Naive thymus-derived CD4-positive, alpha-beta T cell (primary cell): ENCODE measurements at regions not wholly inside any gene's neighbourhood (a gene's known extent, or its start where the extent isn't known, plus 50 kb on each side); places are given as distances from the start of the nearest gene placed in this dataset.

ENCODE experiments used
- ATAC-seq: fragments of 150-1000 bp; cut with Tn5 transposase; 2 replicates; pipeline ENCODE4 v1.10.0; 2021; ENCODE audit warnings: mild to moderate bottlenecking, moderate library complexity
- CTCF ChIA-PET: fragments of 350-600 bp; sonication (Branson Sonifier 250); formaldehyde crosslinking; loops from one replicate; lab custom pipeline; 2021; ENCODE audit warnings: antibody characterized with exemption; lab: Charles Lee
- POLR2A ChIA-PET: fragments of 350-600 bp; sonication (Branson Sonifier 250); formaldehyde crosslinking; loops from one replicate; lab custom pipeline; 2021; ENCODE audit warnings: antibody characterized with exemption, inconsistent platforms; lab: Charles Lee
- DNase-seq, 9 donors: peaks; one replicate each; pipeline versions ENCODE4 v3.0.0 to v3.0.0-alpha.2; 2020 to 2022; ENCODE audit warnings: mixed read lengths in 1 of 9
- H3K27ac ChIP-seq: one replicate; pipeline ENCODE4 v1.7.0; 2013; ENCODE audit warnings: mild to moderate bottlenecking, low read depth, low read length, moderate library complexity
- H3K27me3 ChIP-seq, 2 donors: one replicate each; pipeline ENCODE4 v1.7.0; 2013; ENCODE audit warnings: low read length in 2 of 2, mild to moderate bottlenecking in 2 of 2, moderate library complexity in 2 of 2; ENCODE audit not compliant: control insufficient read depth in 2 of 2, insufficient read depth in 2 of 2
- H3K36me3 ChIP-seq, 3 experiments: 1 replicate in 2 of 3; 2 replicates in 1 of 3; pipeline ENCODE4 v1.7.0; 2013; ENCODE audit warnings: low read length in 3 of 3, mild to moderate bottlenecking in 3 of 3, moderate library complexity in 1 of 3; ENCODE audit not compliant: insufficient read depth in 3 of 3, control insufficient read depth in 2 of 3
- H3K4me1 ChIP-seq, 2 donors: one replicate each; pipeline ENCODE4 v1.7.0; 2013; ENCODE audit warnings: low read length in 2 of 2, mild to moderate bottlenecking in 2 of 2, moderate library complexity in 1 of 2; ENCODE audit not compliant: control insufficient read depth in 2 of 2, insufficient read depth in 2 of 2
- H3K4me3 ChIP-seq: 2 replicates; pipeline ENCODE4 v1.7.0; 2013; ENCODE audit warnings: mild to moderate bottlenecking, low read length
- H3K9me3 ChIP-seq, 3 experiments: 1 replicate in 2 of 3; 2 replicates in 1 of 3; pipeline ENCODE4 v1.7.0; 2013; ENCODE audit warnings: low read length in 3 of 3; ENCODE audit not compliant: control insufficient read depth in 2 of 3
- H3K27ac Mint-ChIP-seq, 9 donors: one replicate each; pipeline ENCODE4 v1.8.0; 2020 to 2022; ENCODE audit warnings: mixed read lengths in 9 of 9, mild to moderate bottlenecking in 8 of 9, moderate library complexity in 5 of 9, inconsistent platforms in 2 of 9
- H3K27me3 Mint-ChIP-seq, 5 donors: one replicate each; pipeline ENCODE4 v1.8.0; 2021 to 2022; ENCODE audit warnings: mixed read lengths in 5 of 5, mild to moderate bottlenecking in 1 of 5
- H3K36me3 Mint-ChIP-seq, 5 donors: one replicate each; pipeline ENCODE4 v1.8.0; 2020 to 2022; ENCODE audit warnings: mixed read lengths in 5 of 5, mild to moderate bottlenecking in 3 of 5, inconsistent platforms in 1 of 5
- H3K4me1 Mint-ChIP-seq, 7 donors: one replicate each; pipeline ENCODE4 v1.8.0; 2020 to 2022; ENCODE audit warnings: mixed read lengths in 7 of 7, mild to moderate bottlenecking in 3 of 7, inconsistent platforms in 1 of 7
- H3K4me3 Mint-ChIP-seq, 10 donors: one replicate each; pipeline ENCODE4 v1.8.0; 2020 to 2022; ENCODE audit warnings: mild to moderate bottlenecking in 10 of 10, mixed read lengths in 10 of 10, moderate library complexity in 6 of 10, inconsistent platforms in 2 of 10
- H3K9me3 Mint-ChIP-seq, 11 donors: one replicate each; pipeline ENCODE4 v1.8.0; 2020 to 2022; ENCODE audit warnings: mixed read lengths in 11 of 11, mild to moderate bottlenecking in 4 of 11, inconsistent platforms in 1 of 11, moderate library complexity in 1 of 11
- intact Hi-C, 2 donors: fragments of 100-400 bp; cut with micrococcal nuclease; formaldehyde crosslinking; loops; one replicate each; pipeline ENCODE4 v1.15.1; 2023

DNA sequence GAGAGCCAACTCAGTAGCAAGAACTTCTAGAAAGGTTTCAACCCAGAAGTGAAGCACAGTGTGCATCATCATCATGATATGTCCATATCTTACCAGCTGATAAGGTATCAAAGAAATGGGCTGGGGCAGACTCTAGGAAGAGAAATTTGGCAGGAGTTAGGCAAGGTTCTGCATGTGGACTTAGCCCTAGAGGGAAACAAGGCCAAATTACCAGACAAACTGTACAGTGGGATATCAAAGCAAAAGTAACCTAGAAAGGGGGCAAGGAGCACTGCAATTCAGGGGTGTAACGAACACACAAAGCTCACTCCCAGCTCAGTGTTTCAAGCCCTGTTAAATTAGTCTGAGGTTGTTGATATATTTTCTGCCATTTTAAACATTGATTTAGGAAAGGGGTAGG lies 407.4 kb downstream of the SMARCA1 start:
- intact Hi-C loops: no loop called here
- POLR2A ChIA-PET: no interaction called here
- Mint-ChIP-seq H3K4me1 (no peaks in the 10 kb centered on the region), H3K27ac (no peak overlapping the region), H3K36me3 (no peaks in the 10 kb centered on the region), H3K9me3 (no peaks in the 10 kb centered on the region), H3K27me3 (no peaks in the 10 kb centered on the region), H3K4me3 (no peak overlapping the region)
- no peak overlapping the region for H3K27ac ChIP-seq
- DNase-seq: no peak
- ATAC-seq: no peak
- no peaks in the 10 kb centered on the region for H3K9me3 ChIP-seq
- CTCF ChIA-PET: no interaction called here
- no peaks in the 10 kb centered on the region for H3K4me1 ChIP-seq
- no peak overlapping the region for H3K4me3 ChIP-seq
- H3K36me3 ChIP-seq: no peaks in the 10 kb centered on the region
- H3K27me3 ChIP-seq: no peaks in the 10 kb centered on the region

DNA sequence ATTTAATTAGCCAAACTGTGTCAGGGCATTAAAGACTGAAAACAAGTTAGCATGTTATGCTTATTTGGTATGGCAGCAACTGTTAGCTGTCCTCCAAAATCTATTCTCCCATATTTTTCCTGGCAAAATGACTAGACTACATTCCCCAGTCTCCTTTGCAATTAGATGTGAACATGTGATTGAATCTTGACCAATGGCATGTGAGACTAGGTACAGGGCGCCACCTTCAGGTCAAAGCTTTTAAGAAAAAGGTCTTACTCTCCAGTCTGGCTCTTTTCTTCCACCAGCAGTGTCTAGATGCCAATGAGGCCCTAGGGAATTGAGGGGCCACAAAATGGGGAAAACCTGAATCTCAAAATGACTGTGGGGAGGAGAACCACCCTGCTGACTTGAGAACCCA lies 408.2 kb downstream of the SMARCA1 start:
- POLR2A ChIA-PET: no interaction called here
- no peaks in the 10 kb centered on the region for H3K4me1 Mint-ChIP-seq
- H3K4me3 Mint-ChIP-seq: no peak overlapping the region
- CTCF ChIA-PET: no interaction called here
- no peaks in the 10 kb centered on the region for H3K4me1 ChIP-seq
- H3K36me3 Mint-ChIP-seq: no peaks in the 10 kb centered on the region
- no peaks in the 10 kb centered on the region for H3K27me3 ChIP-seq
- ATAC-seq (no peak), DNase-seq (no peak)
- H3K4me3 ChIP-seq: no peak overlapping the region
- H3K27ac Mint-ChIP-seq: no peak overlapping the region
- H3K27me3 Mint-ChIP-seq: no peaks in the 10 kb centered on the region
- H3K9me3 ChIP-seq: no peaks in the 10 kb centered on the region
- no peak overlapping the region for H3K27ac ChIP-seq
- intact Hi-C loops: no loop called here
- no peaks in the 10 kb centered on the region for H3K36me3 ChIP-seq
- H3K9me3 Mint-ChIP-seq: no peaks in the 10 kb centered on the region

DNA sequence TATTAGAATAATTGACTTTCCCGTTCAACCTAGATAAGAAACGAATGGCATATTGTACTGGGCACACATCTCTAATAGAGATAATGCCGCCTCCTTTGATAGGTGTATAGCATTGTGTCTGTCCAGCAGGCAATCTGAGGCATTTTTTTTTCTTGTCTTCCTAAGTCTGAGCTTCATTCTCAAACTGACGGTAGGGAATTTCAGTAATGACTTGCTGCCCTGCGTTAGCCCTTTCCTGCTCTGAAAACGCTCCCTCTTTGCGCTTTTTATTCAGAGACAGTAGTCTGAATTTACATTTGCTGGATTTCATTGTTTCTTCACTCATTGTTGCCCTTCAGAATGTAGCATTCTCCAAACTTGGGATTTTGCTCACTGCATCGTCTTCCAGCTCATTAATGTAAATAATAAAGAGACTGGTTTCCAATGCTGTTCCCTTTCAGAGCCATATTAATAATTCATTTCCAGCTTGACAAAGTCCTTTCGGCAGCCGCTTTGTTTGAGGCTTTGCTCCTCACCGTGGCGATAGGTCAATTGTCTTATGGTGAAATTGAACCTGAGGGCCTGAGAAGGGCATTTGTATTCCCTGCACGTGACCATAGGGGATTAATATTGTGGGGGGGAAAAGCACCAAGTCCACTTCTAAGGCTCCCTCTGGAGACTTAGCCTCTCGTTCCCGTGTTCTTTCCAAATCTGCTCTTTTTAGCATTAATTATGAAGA lies 412.1 kb downstream of the SMARCA1 start:
- Mint-ChIP-seq H3K27me3 (no peaks in the 10 kb centered on the region), H3K27ac (no peak overlapping the region), H3K36me3 (no peaks in the 10 kb centered on the region), H3K4me3 (no peak overlapping the region), H3K9me3 (no peaks in the 10 kb centered on the region), H3K4me1 (no peaks in the 10 kb centered on the region)
- Histone ChIP-seq H3K27me3 (no peaks in the 10 kb centered on the region), H3K27ac (no peak overlapping the region), H3K4me3 (no peak overlapping the region), H3K4me1 (no peaks in the 10 kb centered on the region), H3K9me3 (no peaks in the 10 kb centered on the region), H3K36me3 (no peaks in the 10 kb centered on the region)
- ChIA-PET CTCF (no interaction called here), POLR2A (no interaction called here)
- no peak for ATAC-seq
- DNase-seq: no peak
- intact Hi-C loops: no loop called here

DNA sequence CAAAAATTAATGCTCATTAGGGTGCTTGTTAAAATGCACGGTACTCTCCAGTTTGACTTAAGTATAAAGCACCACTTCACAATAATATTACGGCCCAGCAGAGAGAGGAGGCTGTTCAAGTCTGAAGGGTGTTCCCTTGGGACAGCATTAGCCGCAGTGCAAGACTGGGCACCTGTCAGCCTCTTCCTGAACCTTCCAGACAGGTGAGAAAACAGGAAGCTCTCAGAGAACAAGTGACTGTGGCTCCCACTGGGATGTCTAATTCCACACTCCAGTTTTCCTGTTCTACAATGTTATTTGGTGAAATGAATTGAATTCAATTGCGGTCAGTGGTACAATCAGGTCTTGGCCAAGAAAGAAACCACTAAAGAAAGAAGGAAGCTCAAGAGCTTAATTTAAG lies 414.4 kb downstream of the SMARCA1 start:
- Histone ChIP-seq H3K4me3 (no peak overlapping the region), H3K27ac (no peak overlapping the region), H3K9me3 (no peaks in the 10 kb centered on the region), H3K27me3 (no peaks in the 10 kb centered on the region), H3K4me1 (no peaks in the 10 kb centered on the region), H3K36me3 (no peaks in the 10 kb centered on the region)
- ChIA-PET CTCF (no interaction called here), POLR2A (no interaction called here)
- intact Hi-C loops: no loop called here
- H3K27me3 Mint-ChIP-seq: peaks cover 0 to 6% (median 0%) of the 10 kb centered on the region in 5 donors
- H3K36me3 Mint-ChIP-seq: no peaks in the 10 kb centered on the region
- ATAC-seq: no peak
- H3K4me1 Mint-ChIP-seq: no peaks in the 10 kb centered on the region
- H3K27ac Mint-ChIP-seq: no peak overlapping the region
- no peaks in the 10 kb centered on the region for H3K9me3 Mint-ChIP-seq
- no peak overlapping the region for H3K4me3 Mint-ChIP-seq
- DNase-seq: no peak

DNA sequence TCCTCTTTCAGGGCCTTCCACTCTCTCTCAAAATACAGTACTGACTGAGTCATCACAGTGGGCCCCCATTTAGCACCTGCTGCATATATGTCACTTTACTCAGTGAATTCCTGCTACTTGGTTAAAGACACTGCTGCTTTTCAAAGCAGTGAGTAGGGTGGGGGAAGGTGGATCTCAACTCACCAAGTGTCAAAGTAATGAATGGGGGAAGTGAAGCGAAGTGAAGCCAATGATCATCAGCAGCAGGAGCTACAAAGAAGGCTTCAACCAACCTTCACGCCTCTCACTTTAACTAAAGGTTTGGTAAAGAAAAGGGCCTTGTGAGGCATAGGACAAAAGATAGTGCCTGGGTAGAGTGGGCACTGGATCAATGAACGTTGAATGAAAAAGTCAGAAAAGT lies 424.1 kb downstream of the SMARCA1 start:
- ATAC-seq (no peak), DNase-seq (no peak)
- Mint-ChIP-seq H3K4me3 (no peak overlapping the region), H3K4me1 (no peaks in the 10 kb centered on the region), H3K27me3 (peaks cover 0 to 5% (median 0%) of the 10 kb centered on the region in 5 donors), H3K9me3 (no peaks in the 10 kb centered on the region), H3K36me3 (no peaks in the 10 kb centered on the region), H3K27ac (no peak overlapping the region)
- intact Hi-C loops: no loop called here
- Histone ChIP-seq H3K36me3 (no peaks in the 10 kb centered on the region), H3K27ac (no peak overlapping the region), H3K9me3 (no peaks in the 10 kb centered on the region), H3K4me3 (no peak overlapping the region), H3K27me3 (no peaks in the 10 kb centered on the region), H3K4me1 (no peaks in the 10 kb centered on the region)
- CTCF ChIA-PET: no interaction called here
- POLR2A ChIA-PET: no interaction called here

DNA sequence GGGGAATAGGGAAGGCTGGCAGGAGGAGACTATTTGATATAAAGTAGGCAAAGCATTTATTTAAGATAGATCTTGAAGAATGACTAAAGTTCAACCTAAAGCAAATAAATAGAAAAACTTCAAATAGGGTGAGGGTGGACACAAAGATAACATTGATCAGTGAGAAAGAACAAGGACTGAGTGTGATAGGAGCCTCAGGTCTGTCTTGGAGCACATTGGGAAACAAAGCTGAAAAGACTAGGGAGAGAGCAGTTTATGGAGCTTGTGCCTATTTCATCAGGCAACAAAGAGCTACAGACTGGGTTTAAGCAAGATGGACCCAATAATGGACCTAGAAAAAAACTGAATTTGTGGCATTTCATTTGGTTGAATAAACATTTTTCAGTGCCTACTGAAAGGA lies 425.6 kb downstream of the SMARCA1 start:
- no peaks in the 10 kb centered on the region for H3K36me3 Mint-ChIP-seq
- no peak for DNase-seq
- H3K9me3 Mint-ChIP-seq: no peaks in the 10 kb centered on the region
- ATAC-seq: no peak
- Histone ChIP-seq H3K4me3 (no peak overlapping the region), H3K27me3 (no peaks in the 10 kb centered on the region), H3K4me1 (no peaks in the 10 kb centered on the region), H3K27ac (no peak overlapping the region), H3K9me3 (no peaks in the 10 kb centered on the region), H3K36me3 (no peaks in the 10 kb centered on the region)
- intact Hi-C loops: no loop called here
- no peak overlapping the region for H3K27ac Mint-ChIP-seq
- ChIA-PET CTCF (no interaction called here), POLR2A (no interaction called here)
- H3K4me1 Mint-ChIP-seq: no peaks in the 10 kb centered on the region
- H3K4me3 Mint-ChIP-seq: no peak overlapping the region
- peaks cover 0 to 5% (median 0%) of the 10 kb centered on the region in 5 donors for H3K27me3 Mint-ChIP-seq

DNA sequence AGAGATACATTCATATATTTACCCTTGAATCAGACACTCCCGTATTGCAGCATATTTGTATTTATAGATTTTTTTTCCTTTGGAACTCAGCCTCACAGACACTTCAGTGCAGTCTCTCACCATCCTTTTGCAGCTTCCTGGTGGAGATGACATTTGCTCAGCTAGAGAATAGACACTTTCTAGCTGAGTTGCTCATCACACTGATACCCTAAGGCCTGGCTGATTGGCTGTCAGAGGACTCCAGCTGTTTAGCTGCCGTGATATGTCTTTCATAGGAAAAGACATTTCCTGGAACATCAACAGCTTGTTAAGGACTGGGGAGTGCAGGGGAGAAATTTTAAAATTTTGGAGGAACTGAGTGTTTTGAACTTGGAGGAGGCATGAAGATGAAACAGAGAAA lies 429.6 kb downstream of the SMARCA1 start:
- Mint-ChIP-seq H3K27ac (no peak overlapping the region), H3K36me3 (no peaks in the 10 kb centered on the region), H3K4me3 (no peak overlapping the region), H3K27me3 (peaks cover 0 to 5% (median 0%) of the 10 kb centered on the region in 5 donors), H3K4me1 (no peaks in the 10 kb centered on the region), H3K9me3 (peaks cover 0 to 1% (median 0%) of the 10 kb centered on the region in 11 donors)
- Histone ChIP-seq H3K36me3 (no peaks in the 10 kb centered on the region), H3K9me3 (no peaks in the 10 kb centered on the region), H3K4me3 (no peak overlapping the region), H3K27ac (no peak overlapping the region), H3K4me1 (no peaks in the 10 kb centered on the region), H3K27me3 (no peaks in the 10 kb centered on the region)
- DNase-seq: no peak
- ChIA-PET POLR2A (no interaction called here), CTCF (no interaction called here)
- no peak for ATAC-seq
- intact Hi-C loops: no loop called here
